ENCODE measurements at regions not wholly inside any gene's neighbourhood (a gene's known extent, or its start where the extent isn't known, plus 50 kb on each side); places are given as distances from the start of the nearest gene placed in this dataset.
"Not testable (repeated sequence)": the region's sequence is repeated elsewhere in the genome, so short reads cannot be mapped to it uniquely, and the experiment has no call there.

GRCh38 chr10:85138046-85138445 is 809.7 kb downstream of the CCSER2 start:
- no peak for TF ChIP-seq CTCF (IDR thresholded peaks at IDR 0.05; ENCODE audit: insufficient read depth, low read length, missing control alignments)
- ChIA-PET CTCF (no interaction called here), POLR2A (no interaction called here)
- H3K4me3 ChIP-seq (ENCODE audit: low read depth, low read length): no peak overlapping the region
- DNase-seq (ENCODE audit: low read depth, low spot score): no peak

GRCh38 chr10:85139124-85139523 is 810.7 kb downstream of the CCSER2 start:
- POLR2A ChIA-PET: no interaction called here
- H3K4me3 ChIP-seq (ENCODE audit: low read depth, low read length): no peak overlapping the region
- no peak for DNase-seq (ENCODE audit: low read depth, low spot score)
- TF ChIP-seq CTCF (IDR thresholded peaks at IDR 0.05; ENCODE audit: insufficient read depth, low read length, missing control alignments): no peak
- CTCF ChIA-PET: no interaction called here

GRCh38 chr10:85141520-85141919 is 813.1 kb downstream of the CCSER2 start:
- CTCF ChIA-PET; H3K4me3 ChIP-seq (ENCODE audit: low read depth, low read length); POLR2A ChIA-PET; DNase-seq (ENCODE audit: low read depth, low spot score): not testable (repeated sequence)

- CTCF ChIA-PET: no interaction called here
- no peak for DNase-seq (ENCODE audit: low read depth, low spot score)
- H3K4me3 ChIP-seq (ENCODE audit: low read depth, low read length): no peak overlapping the region
- no peak for TF ChIP-seq CTCF (IDR thresholded peaks at IDR 0.05; ENCODE audit: insufficient read depth, low read length, missing control alignments)
- POLR2A ChIA-PET: no interaction called here
Measured at GRCh38 chr10:85145966-85146365, 817.6 kb downstream of the CCSER2 start.

- no peak for TF ChIP-seq CTCF (IDR thresholded peaks at IDR 0.05; ENCODE audit: insufficient read depth, low read length, missing control alignments)
- CTCF ChIA-PET: no interaction called here
- no peak for DNase-seq (ENCODE audit: low read depth, low spot score)
- POLR2A ChIA-PET: no interaction called here
- H3K4me3 ChIP-seq (ENCODE audit: low read depth, low read length): no peak overlapping the region
Measured at GRCh38 chr10:85147346-85148250, 819.2 kb downstream of the CCSER2 start.

GRCh38 chr10:85148693-85149640 is 820.6 kb downstream of the CCSER2 start:
- ChIA-PET POLR2A (no interaction called here), CTCF (no interaction called here)
- TF ChIP-seq CTCF (IDR thresholded peaks at IDR 0.05; ENCODE audit: insufficient read depth, low read length, missing control alignments): no peak

More at GRCh38 chr10:85148693-85149640, 820.6 kb downstream of the CCSER2 start:
- no peak overlapping the region for H3K4me3 ChIP-seq (ENCODE audit: low read depth, low read length)
- no peak for DNase-seq (ENCODE audit: low read depth, low spot score)

All from AG04449 (cell line).